RWPE2 (cell line): ENCODE measurements at regions not wholly inside any gene's neighbourhood (a gene's known extent, or its start where the extent isn't known, plus 50 kb on each side); places are given as distances from the start of the nearest gene placed in this dataset.

ENCODE experiments used
- ATAC-seq: fragments of 200-7000 bp; cut with Tn5 transposase; 3 replicates; pipeline ENCODE4 v1.9.1; 2021; ENCODE audit warnings: low read depth
- DNase-seq: peaks from one replicate; pipeline ENCODE4 v3.0.0-alpha.2; 2020; ENCODE audit warnings: low spot score
- H3K27ac ChIP-seq: fragments of 450-650 bp; 2 replicates; pipeline ENCODE4 v1.5.1; 2017; ENCODE audit warnings: mild to moderate bottlenecking; ENCODE audit not compliant: poor library complexity, severe bottlenecking
- H3K27me3 ChIP-seq: fragments of 250-450 bp; sonication (Bioruptor Pico); 2 replicates; pipeline ENCODE4 v1.5.1; 2021; ENCODE audit warnings: mild to moderate bottlenecking, moderate library complexity; ENCODE audit not compliant: insufficient read depth, poor library complexity, severe bottlenecking
- H3K36me3 ChIP-seq: fragments of 250-450 bp; sonication (Bioruptor Pico); 2 replicates; pipeline ENCODE4 v1.5.1; 2020; ENCODE audit warnings: low read depth, mild to moderate bottlenecking, moderate library complexity
- H3K4me1 ChIP-seq: fragments of 250-450 bp; sonication (Bioruptor Pico); 2 replicates; pipeline ENCODE4 v1.5.1; 2021; ENCODE audit warnings: mild to moderate bottlenecking, moderate library complexity; ENCODE audit not compliant: insufficient read depth, poor library complexity, severe bottlenecking
- H3K4me3 ChIP-seq: fragments of 250-450 bp; sonication (Bioruptor Pico); 2 replicates; pipeline ENCODE4 v1.5.1; 2021; ENCODE audit warnings: mild to moderate bottlenecking, moderate library complexity; ENCODE audit not compliant: severe bottlenecking
- H3K9me3 ChIP-seq: fragments of 250-450 bp; sonication (Bioruptor Pico); 2 replicates; pipeline ENCODE4 v1.5.1; 2021; ENCODE audit warnings: mild to moderate bottlenecking, moderate library complexity; ENCODE audit not compliant: severe bottlenecking
- TF ChIP-seq, protein P1 (sequence below): fragments of 450-650 bp; IDR thresholded peaks from one replicate; pipeline ENCODE4 v1.5.1; 2017; ENCODE audit warnings: mild to moderate bottlenecking, moderate library complexity; ENCODE audit not compliant: poor library complexity, severe bottlenecking

DNA sequence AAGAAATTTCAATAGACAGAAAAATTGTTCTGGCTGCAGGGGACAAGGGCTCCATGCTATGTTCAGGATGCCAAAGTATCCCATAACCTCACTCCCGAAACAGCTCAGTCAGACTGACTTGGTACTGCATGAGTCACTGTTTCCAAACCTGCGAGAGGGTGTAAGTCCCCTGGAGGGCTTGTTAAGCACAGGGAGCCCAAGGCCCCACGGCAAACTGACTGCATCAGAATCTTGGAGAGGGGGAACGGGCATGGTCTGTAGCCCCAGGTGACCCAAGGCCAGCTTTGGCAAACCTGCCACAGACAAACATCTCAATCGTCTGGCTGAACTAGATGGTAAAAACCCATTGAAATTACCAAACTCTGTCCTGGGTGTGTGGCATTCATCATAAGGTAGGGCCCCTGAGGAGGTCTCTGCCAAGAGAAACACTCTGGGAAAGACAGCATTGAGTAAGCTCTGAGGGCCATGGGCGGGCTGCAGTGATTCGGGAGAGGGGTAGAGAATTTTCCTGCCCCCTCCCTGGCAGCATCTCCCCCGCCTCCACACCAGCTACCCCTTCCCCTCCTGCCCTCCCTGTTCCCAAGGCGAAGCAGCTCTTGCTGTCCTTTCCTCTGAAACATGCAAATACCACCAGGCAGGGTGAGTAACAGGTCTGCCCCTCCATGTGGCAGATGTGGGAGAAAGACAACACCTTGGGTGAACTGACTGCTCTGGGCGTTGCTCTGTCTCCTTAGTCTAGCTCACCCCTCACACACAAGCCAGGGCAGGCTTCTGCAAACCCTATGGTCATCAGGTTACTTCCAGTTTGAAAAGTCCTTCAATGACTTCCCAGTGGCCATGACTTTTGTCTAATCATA is 274.7 kb upstream of the SIX2 start:
- TF ChIP-seq, protein P1, sequence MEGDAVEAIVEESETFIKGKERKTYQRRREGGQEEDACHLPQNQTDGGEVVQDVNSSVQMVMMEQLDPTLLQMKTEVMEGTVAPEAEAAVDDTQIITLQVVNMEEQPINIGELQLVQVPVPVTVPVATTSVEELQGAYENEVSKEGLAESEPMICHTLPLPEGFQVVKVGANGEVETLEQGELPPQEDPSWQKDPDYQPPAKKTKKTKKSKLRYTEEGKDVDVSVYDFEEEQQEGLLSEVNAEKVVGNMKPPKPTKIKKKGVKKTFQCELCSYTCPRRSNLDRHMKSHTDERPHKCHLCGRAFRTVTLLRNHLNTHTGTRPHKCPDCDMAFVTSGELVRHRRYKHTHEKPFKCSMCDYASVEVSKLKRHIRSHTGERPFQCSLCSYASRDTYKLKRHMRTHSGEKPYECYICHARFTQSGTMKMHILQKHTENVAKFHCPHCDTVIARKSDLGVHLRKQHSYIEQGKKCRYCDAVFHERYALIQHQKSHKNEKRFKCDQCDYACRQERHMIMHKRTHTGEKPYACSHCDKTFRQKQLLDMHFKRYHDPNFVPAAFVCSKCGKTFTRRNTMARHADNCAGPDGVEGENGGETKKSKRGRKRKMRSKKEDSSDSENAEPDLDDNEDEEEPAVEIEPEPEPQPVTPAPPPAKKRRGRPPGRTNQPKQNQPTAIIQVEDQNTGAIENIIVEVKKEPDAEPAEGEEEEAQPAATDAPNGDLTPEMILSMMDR = no peak
- Histone ChIP-seq H3K4me1 (peaks cover 25% of the 10 kb centered on the region), H3K9me3 (peaks cover 3% of the 10 kb centered on the region), H3K4me3 (no peak overlapping the region), H3K27ac (peak overlapping the region; percentile 59), H3K36me3 (no peaks in the 10 kb centered on the region), H3K27me3 (no peaks in the 10 kb centered on the region)
- ATAC-seq (peak; percentile 86), DNase-seq (no peak)

DNA sequence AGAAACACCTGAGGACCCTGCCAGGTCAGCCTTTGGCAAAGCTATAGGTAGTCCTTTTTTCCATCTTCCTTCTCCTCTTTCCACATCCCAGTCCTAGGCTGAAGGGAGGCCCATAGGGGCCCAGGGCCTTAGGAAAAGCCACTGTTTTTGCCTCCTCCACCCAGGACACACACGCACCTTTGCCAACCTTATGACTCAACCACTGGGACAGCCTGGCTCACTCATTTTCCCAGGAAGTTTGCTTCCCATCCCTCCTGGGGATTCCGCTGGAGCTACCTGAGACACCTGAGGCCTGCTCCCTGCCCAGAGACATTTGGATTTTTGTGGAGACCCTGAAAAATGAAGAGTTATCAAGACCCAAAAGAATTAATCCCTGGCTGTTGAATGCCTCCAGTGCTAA is 273.4 kb upstream of the SIX2 start:
- ATAC-seq = peak; percentile 44; the same call in 2 of the 3 replicates
- no peak for DNase-seq
- Histone ChIP-seq H3K36me3 (no peaks in the 10 kb centered on the region), H3K9me3 (peaks cover 3% of the 10 kb centered on the region), H3K27me3 (no peaks in the 10 kb centered on the region), H3K4me3 (no peak overlapping the region), H3K4me1 (peaks cover 25% of the 10 kb centered on the region), H3K27ac (peak overlapping the region; percentile 59)
- TF ChIP-seq, protein P1 = no peak

DNA sequence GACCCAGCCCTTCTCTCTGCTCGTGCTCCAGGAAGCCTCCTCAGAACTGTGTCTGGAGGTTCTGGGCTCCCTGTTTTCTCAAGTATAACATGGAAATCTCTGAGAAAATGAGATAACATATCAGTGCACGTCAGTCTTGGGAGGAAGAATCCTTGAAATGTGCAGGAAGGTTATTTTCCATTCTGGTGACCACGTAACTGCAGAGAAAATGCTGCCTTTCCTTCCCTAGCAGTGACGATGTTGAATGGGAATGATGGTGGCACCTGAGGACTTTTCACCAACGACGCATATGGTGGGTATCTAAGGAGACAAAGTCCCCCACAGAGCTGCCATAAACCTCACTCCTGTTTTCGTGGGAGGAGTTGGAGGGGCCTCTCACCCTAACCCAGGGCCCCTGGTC is 272.1 kb upstream of the SIX2 start:
- H3K9me3 ChIP-seq = peaks cover 3% of the 10 kb centered on the region
- no peak overlapping the region for H3K27ac ChIP-seq
- no peaks in the 10 kb centered on the region for H3K27me3 ChIP-seq
- no peak overlapping the region for H3K4me3 ChIP-seq
- no peaks in the 10 kb centered on the region for H3K36me3 ChIP-seq
- peaks cover 36% of the 10 kb centered on the region for H3K4me1 ChIP-seq
- TF ChIP-seq, protein P1 = no peak
- no peak for DNase-seq
- ATAC-seq = no peak

DNA sequence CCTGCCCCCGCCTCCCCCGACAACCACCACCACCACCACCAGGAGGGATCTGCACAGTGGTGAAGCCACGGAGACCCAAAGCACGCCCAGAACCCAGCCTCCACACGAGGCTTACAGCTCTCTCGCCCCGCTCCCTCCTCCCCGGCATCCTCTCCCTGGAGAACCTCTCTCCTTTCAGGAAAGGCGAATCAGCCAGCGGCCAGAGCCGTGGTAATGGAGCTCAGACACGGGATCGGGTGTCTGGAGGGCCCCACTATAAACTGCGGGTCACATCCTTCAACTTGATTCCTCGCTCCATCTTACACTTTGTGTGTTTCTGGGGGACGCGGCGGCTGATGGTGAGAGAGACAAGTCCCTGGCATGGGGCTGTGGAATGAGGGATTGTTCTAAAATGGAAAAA is 271.5 kb upstream of the SIX2 start:
- Histone ChIP-seq H3K27ac (no peak overlapping the region), H3K4me3 (no peak overlapping the region), H3K27me3 (no peaks in the 10 kb centered on the region), H3K4me1 (peaks cover 41% of the 10 kb centered on the region), H3K9me3 (peaks cover 3% of the 10 kb centered on the region), H3K36me3 (no peaks in the 10 kb centered on the region)
- TF ChIP-seq, protein P1 = no peak
- ATAC-seq (no peak), DNase-seq (no peak)

DNA sequence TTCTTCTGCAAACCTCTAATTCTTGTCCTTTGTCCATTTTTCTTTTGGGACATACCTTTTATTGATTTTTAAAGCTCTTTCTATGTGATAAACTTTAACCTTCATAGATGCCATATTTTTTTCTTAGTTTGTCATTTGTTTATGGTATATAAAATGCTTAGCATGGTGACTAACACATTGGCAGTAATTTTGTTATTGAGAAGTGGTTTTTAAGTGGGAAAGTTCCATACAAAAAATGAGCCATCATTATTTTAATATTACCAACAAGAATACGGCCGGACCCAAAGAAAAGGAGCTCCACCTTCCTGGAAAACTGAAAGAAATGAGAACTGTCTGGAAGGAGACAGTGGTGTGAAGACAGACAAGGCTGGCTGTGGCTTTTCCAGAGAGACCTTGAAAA is 270.1 kb upstream of the SIX2 start:
- peaks cover 45% of the 10 kb centered on the region for H3K4me1 ChIP-seq

More for the DNA sequence above, 270.1 kb upstream of the SIX2 start:
- no peaks in the 10 kb centered on the region for H3K9me3 ChIP-seq
- no peak for ATAC-seq
- no peaks in the 10 kb centered on the region for H3K36me3 ChIP-seq
- no peaks in the 10 kb centered on the region for H3K27me3 ChIP-seq
- TF ChIP-seq, protein P1 = no peak
- H3K4me3 ChIP-seq = no peak overlapping the region
- no peak for DNase-seq
- no peak overlapping the region for H3K27ac ChIP-seq
